ENCODE measurements at regions not wholly inside any gene's neighbourhood (a gene's known extent, or its start where the extent isn't known, plus 50 kb on each side); places are given as distances from the start of the nearest gene placed in this dataset.
"Not testable (repeated sequence)": the region's sequence is repeated elsewhere in the genome, so short reads cannot be mapped to it uniquely, and the experiment has no call there.

GRCh38 chr18:4605212-4605611, 150.1 kb upstream of the DLGAP1 start:
- DNase-seq: no peak

DNA sequence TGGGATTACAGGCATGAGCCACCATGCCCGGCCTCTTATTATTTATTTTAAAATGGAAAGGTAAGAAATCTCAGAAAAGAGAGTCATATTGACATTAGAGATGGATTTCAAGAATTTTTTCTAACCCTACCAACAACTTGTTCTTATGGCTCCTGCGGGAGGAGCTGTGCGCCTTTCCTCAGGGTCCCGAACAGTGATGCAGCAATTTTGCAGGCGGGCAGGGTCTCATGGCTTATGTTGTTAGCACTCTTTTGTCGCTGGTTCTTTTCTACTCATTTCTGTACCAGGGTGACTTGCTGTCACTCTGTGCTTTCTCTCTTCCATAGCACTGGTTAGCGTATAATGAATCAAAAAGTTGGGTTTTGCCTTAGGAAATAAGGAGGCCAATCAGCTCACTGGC, 148.8 kb upstream of the DLGAP1 start:
- no peak for DNase-seq

DNA sequence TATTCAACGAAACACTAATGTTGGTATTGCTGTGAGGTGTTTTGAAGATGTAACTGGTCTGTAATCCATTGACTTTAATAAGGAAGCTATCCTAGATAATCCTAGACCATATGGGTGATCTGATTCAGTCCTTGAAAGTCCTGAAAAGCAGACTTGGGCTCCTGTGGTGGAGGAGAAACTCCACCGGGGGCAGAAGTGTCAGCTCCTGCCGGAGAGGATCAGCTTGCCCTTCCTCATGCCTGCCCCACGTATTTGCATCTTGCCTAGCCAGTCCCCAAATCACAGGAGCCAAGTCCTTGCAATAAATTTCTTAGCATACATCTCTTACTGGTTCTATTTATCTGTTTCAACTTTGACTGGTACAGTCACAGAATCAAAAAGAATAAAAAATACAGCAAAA, 144.2 kb upstream of the DLGAP1 start:
- no peak for DNase-seq

GRCh38 chr18:4597301-4597700, 142.2 kb upstream of the DLGAP1 start:
- DNase-seq: no peak

DNA sequence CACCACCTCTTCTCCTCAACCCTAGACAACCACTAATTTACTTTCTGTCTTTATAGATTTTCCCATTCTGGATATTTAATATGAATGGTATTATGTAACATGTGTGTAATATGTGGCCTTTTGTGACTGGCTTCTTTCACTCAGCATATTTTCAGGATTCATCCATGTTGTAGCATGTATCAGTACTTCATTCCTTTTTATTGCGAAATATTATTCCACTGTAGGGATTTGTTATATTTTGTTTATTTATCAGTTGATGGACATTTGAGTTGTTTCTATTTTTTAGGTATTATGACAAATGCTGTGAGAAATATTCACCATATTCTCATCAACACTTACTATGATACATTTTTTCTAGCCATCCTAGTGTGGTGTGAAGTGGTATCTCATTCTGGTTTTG, 138.8 kb upstream of the DLGAP1 start:
- DNase-seq: no peak

- DNase-seq: no peak
Measured at GRCh38 chr18:4593459-4593858, 138.4 kb upstream of the DLGAP1 start.

DNA sequence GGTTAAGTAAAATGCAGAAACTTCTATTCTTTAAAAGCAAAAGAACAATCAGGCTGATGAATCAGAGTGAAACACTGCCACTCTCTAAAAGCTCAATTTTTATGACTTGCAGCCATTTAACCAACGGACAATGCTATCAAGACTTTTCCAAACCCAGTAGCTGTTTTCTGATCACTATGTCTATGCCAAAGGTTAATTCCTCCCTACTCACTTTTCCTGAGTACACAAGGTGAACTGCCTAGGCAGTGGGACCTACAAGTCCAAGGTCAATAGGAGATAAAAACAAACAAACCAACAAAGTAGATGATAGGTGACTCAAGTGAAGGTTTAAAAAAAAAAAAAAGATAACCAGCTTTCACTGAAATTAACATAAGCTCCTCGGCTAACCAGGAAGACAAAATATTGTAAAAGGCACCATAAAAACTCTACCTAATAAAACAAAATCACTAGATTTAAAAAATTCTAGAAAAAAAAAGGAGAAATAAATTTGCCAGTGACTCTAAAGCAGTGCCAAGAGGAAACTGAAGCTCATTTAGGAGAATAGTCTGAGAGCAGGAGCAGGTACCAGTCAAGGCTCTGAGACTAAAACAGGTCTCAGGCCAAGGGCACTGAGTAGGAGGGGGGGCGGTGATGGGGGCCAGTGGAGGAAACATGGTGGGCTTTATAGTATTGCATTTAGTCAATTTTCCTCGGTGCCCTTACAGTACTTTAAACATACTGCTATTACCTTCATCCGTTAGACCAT, 134.1 kb upstream of the DLGAP1 start:
- no peak for DNase-seq

GRCh38 chr18:4587204-4587603, 132.1 kb upstream of the DLGAP1 start:
- no peak for DNase-seq

- no peak for DNase-seq
Measured at GRCh38 chr18:4586731-4587130, 131.6 kb upstream of the DLGAP1 start.

GRCh38 chr18:4582431-4583335, 127.6 kb upstream of the DLGAP1 start:
- DNase-seq: no peak

DNA sequence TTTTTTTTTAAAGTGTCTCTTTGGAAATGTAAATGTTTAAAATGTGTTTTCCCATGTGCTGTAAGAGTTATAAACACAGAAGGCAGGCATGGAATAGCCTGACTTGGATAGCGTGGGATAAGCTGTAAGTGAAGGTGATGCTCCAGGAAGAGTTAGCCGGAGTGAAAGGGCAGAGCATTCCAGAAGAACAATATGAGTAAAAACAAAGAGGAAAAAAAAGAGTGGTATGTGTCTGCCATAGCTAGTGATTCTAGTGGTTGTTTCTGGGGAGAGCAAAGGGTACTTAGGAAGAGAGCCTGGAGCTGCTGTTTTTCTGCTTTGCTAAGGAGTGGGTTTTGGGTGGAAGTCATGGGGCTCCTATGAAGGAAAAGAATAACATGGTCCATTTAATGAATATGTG, 126.9 kb upstream of the DLGAP1 start:
- no peak for DNase-seq

DNA sequence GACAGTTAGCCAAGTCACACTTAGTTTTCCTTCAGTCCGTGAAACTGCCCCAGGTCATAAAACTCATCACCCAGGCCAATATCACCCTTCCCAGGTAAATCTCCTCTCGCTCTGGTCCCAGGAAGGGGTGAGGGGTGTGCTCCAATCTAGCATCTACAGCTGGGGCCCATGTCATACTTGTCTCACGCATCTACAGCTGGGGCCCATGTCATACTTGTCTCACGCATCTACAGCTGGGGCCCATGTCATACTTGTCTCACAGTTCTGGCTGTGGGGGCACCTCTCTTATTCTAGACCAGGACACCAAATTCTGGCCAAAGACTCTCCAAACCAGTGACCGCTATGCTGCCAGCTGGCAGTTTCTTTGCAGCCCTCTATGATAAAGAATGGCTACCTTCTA, 123.3 kb upstream of the DLGAP1 start:
- DNase-seq: no peak

DNA sequence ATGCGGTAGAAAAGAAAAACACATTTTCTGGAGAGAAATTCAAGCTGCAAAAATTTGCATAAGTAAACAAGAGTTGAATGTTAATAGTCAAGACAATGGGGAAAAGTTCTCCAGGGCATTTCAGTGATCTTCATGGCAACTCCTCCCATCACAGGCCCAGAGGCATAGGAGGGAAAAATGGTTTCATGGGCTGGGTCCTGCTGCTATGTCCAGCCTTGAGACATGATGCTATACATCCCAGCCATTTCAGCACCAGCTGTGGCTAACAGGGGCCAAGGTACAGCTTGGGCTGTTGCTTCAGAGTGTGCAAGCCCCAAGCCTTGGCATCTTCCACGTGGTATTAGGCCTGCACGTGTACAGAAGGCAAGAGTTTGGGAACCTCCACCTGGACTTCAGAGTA, 118.6 kb upstream of the DLGAP1 start:
- no peak for DNase-seq

GRCh38 chr18:4557502-4557901, 102.4 kb upstream of the DLGAP1 start:
- no peak for DNase-seq

DNA sequence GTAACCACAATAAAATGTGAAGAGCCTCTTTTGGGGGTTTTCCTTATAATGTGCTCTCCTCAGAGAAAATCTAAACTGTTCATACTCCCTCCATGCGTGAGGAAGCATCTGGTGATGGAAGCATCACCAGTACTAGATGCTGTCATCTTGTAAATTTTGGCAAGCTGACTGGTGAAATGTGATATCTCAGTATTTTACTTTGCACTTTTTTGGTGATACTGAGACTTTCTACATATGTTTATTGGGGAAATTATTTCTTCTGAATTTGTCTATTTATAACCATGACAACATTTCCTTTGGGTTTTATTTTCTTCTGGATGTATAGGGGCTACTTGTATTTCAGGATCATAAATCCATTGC, 95.9 kb upstream of the DLGAP1 start:
- DNase-seq: no peak

DNA sequence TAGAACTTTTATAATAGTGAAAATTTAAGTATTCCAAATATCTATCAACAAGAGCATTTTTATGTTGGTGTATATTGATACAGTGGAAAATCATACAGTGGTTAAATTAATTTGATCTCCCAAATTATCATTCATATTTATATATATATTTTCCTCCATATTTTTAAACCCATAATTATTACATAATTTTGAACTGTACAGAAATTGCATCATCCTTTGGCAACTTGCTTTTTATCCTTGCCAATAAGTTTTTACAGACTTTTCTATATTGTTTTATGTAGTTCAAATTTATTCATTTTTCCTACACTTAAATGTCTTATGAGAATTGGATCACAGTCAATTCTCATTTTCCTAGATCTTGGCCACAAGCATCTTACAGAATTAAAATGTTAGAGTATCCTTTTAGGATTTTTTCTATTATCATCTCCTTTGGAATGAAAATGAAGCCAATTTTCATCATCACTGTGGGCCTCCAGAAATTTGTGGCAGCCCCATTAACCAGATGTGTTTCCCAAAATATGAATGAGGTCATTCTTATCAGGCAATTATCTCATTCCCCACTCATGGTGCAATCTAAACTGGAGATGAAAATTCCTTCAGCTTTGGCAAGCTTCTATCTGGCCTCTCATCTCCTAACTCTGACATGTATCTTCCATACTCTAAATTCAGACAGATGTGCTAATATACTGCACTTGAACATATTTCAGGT, 94.2 kb upstream of the DLGAP1 start:
- no peak for DNase-seq

DNA sequence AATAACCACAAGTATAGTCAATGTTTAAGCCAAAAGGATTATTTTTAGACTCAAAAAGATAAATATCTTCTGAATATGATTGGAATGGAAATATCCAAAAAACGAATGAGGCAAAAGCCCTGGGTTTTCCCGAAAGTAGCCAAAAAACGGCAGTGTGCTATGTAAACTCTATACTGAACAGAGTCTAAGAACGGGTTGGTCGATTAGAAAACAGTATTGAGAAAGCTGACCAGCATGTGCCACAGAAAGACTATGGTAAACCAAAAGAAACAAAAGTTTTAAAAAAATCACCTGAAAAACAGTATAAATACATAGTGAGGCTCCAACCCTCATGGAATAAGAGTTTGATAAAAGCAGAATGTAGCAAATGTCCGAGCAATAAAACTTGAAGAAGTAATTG, 92.0 kb upstream of the DLGAP1 start:
- no peak for DNase-seq

DNA sequence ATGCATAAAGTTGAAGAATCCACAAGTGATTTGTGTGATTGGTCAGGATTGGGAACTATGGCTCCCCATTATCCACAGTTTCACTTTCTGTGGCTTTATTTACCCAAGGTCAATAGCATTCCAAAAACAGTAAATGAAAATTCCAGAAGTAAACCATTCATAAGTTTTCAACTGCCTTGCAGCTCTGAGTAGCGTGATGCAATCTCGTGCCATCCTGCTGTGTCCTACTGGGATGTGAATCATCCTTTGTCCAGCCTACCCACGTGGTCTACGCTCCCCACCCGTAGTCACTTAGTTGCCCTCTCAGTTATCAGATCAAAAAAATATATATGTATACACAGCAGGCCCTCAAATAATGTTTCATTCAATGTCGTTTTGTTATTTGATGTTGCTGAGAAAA, 89.0 kb upstream of the DLGAP1 start:
- DNase-seq: no peak

DNA sequence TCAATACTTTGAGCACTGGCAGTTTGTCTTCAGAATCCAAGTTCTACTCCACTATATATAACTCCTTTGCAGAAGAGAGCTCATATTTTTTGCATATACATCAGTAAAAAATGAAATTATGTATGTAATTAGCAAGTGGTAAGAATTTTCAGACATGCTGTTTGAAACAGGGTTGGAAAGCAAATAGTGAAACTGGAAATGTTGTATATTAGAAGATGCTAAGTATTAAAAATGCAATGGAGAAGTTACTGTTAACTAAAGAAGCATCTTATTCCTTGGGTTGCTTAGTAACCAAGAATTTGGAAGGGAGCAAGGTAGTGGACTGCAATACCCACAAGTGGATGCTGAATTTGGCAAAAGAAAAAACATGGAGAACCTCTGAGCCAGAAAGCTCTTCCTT, 88.6 kb upstream of the DLGAP1 start:
- no peak for DNase-seq

DNA sequence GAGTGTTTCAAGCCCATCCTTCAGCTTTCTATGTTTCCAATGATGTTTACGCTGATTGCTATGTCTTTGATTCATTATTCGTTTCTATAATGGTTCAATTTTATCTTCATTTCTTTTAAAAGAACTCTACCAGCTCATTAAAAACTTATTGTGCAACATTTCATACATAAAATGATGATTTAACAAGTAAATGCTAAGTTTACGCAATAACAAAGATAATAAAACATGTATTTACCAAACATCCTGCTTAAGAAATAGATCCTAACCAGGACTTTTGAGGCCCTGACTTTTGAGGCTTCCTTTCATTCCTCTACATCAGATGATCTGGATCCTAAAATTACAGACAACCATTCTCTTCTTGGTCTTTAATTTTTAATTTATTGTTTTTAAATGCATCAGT, 86.5 kb upstream of the DLGAP1 start:
- no peak for DNase-seq

DNA sequence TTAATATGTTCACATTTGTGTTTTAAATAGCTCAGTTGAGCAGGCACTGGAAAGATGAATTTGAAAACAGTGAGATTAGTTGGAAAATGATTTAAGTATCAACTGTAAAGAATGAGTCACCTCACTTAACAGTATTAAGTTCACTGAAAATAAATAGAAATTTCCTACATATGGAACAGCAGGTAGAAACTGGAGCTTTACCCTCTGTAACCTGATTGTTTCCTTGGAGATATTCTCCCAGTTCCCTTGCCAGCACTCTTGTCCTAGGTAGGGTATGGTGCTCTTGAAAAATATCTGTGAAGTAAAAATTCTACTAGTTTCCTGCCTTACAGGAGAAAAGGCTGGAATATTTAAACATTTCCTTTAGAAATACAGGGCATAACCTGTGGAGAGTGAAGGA, 81.3 kb upstream of the DLGAP1 start:
- no peak for DNase-seq

DNA sequence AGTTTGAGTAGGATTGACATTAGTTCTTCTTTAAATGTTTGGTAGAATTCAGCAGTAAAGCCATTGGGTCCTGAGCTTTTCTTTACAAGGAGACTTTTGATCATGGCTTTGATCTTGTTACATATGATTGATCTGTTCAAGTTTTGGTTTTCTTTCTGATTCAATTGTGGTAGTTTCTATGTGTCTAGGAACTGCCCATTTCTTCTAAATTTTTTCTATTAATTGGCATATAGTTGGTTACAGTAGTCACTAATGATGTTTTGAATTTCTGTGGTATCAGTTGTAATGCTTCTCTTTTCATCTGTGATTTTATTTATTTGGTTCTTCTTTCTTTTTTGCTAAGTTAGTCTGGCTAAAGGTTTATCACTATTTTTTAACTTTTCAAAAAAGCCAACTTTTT, 73.3 kb upstream of the DLGAP1 start:
- no peak for DNase-seq

DNA sequence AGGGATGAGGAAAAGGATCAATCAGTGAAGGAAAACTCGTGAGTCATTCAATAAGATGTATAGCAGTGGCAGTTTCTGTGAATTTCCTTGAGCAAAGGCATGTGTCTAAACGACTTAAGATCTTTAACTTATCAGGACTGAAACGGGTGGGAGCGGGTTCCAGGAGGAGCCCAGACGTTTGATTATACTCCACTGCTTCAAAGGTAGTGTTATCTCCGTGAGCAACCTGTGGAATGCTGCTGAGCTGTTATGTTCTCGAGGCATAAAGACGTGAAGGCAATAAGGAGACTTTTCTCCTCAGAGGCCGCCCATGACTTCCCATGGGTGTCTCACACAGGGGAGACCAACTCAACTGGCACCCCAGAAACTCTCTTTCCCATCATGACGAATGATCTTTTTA, 72.7 kb upstream of the DLGAP1 start:
- not testable (repeated sequence) for DNase-seq

GRCh38 chr18:4524096-4524495, 69.0 kb upstream of the DLGAP1 start:
- DNase-seq: no peak

Data from hippocampal formation (tissue), 2 donors.